Dermis microvascular lymphatic vessel endothelial cell (primary cell): ENCODE measurements at regions not wholly inside any gene's neighbourhood (a gene's known extent, or its start where the extent isn't known, plus 50 kb on each side); places are given as distances from the start of the nearest gene placed in this dataset.
A peak's percentile ranks its signal among the peaks of the same experiment; 100 is the strongest.

ENCODE experiments used
- DNase-seq, 2 donors: peaks; one replicate each; pipeline versions ENCODE4 v3.0.0 to v3.0.0-alpha.2; 2010; ENCODE audit warnings: low read depth in 2 of 2

DNA sequence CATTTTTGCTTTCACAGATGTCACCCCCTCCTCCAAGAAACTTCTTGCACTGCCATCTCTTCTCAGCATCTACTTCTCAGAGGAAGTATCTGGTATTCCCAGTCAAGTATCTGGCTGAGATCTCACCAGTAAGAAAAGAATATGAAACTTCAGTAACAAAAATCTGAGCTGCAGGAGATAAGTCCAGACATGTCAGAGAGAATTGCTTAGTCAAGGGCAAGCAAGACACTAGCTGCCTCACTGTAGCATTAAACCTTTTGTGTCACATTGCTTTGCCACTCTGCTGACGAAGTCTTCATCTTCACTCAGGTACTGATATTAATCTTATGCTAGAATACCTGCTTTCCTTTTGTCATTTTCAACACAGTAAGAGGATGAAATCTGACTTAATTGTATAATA lies 70.6 kb upstream of the ZC3H12C start:
- DNase-seq: no peak

DNA sequence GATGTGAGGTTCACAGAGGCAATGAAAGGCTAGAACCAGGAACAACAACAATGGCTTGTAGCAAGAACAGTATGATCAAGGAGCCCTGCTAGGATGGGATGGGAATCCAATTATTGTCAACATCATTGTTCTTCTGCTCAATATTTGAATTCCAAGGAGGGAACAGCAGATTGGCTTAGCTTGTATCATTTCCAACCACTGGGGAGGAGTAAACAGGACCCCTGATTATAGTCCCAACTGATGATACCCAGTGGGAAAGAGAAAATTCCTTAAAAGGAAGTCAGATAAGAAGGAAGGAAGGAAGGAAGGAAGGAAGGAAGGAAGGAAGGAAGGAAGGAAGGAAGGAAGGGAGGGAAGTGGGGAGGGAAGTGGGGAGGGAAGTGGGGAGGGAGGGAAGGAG lies 69.5 kb upstream of the ZC3H12C start:
- DNase-seq: no peak

DNA sequence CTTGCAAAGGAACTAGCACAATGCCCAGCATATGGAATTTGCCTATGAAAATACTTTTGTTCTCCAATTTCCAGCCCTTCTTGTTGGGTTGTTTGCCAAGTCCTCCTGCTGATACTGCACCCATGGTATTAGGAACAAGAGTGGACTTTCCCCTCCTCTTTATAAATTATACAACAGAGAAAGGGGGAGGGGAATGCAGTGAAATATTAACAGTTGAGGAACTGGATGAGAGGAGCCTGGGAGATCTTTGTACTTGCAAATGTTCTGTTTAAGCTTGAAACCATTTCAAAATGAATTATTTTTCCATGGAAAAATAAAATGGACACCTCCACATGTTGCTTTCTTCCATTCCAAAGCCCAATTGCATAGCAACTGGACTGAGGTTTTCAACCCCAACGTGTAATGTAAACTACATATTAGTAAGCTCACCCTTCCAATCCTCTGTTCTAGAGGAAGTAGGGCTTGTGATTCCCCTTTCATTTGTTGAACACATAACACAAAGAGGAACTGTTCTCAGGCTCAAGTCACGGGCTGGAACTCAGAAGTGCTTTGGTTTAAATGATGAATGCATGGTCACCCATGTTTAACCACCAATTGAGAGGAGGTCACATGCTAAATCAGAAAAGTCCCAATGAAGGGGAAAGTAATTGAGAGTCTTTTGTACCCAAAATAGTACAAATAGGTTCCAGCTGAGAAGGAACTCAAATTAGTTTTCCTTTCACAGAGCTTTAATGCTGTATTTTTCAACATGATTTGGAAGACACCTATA lies 66.2 kb upstream of the ZC3H12C start:
- DNase-seq: no peak

DNA sequence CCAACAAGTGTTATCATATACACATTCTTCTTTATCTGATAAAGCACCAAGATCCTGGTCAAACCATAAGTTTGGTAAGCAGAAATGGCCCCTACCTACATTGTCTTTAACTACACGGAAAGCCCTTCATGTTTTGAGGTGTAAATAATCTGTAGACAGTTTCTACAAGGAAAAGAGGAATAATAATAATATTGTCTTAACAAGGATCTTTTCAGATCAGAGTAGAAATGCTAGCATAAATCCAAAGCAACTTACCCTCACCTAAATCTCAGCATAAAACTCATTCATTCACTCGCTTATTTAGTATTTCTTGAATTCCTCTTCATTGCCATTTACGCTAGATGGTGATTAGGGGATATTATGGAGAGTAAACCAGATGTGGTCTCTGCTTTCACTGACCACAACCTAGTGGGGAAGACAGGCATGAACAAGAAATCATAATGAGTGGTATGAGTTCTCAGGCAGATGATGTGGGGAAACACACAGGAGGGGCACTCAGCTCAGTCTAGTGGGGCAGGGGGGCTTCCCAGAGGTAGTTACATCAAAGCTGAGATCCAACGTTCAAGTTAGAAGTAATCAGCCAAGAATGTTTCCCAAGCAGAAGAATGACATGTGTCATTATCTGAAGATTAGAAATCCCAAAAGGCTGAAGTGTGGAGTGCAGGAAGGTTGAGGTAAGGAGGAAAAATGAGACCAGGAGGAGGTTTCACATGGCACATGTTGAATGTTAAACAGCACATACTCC lies 65.4 kb upstream of the ZC3H12C start:
- DNase-seq: no peak

DNA sequence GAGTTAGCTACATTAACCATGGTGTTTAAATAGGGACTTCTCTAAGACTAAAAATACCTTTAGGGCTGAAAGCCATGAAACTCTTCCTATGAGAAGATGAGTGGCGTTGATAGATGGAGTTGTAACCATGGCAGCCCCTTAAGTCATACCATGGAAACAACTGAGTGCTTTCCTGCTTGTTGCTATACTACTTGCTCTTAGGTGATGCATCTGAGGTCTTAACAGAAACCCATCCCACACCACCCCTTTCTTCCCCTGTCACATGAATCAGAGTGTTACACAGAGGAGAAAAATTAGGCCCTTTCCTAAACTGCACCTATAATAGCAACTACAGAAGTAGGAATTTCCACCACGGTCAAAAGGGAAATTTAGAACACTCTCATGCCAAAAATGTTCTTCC lies 64.3 kb upstream of the ZC3H12C start:
- DNase-seq: peak; percentile 16 to 51

DNA sequence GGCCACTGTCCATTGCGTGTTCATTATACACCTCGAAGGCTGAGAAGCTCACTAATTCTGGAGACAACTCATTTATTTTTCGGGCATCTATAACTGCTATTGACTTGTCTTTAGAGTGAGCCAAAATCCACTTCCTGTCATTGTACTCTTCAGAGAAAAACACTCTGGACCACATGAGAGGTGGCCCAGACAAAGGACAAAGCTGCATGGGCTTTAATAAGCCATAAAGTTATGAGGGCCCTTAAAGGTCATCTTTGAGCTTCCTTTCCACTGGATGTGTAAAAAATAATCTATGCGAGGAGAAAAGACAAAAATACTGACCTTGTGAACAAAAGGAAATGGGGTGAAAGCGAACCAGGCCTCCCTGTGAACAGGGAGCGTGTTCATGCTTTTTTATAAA lies 63.5 kb upstream of the ZC3H12C start:
- peak; percentile 72 to 90 for DNase-seq

DNA sequence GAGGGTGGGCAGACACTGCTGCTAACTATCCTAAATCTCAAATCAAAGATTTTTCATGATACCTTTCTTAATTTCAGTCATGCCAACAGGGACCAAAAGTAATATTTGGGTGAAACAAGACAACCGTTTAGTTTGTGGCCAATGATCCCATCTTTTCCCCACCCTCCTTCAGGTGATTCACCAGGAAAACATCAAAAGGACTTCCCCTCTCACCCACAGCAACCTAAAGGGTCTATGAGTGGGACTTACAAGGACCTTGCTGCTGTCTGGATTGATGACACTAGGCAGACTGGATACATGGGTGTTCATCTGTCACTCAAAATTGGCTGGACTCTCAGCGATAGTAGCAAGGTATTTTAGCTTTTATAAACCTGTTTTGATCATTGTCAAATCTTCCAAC lies 62.0 kb upstream of the ZC3H12C start:
- DNase-seq: no peak

DNA sequence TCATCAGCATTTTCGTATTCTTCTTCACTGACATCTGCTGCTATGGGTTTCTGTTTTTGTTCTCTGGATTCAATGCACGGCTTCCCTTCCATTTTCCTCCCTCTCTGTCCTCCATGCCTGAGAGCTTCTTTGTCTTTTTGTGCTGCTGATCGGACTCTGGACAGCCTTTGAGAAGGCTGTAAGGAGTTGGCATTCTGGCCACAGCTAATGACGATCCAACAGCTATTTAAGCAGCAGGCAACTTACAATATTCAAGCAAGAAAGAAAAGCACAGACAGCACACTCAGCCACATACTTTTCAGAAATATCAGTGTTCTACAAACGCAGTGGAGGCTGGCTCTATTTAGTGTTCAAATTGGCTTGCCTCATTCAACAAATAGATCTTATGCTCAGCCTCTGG lies 60.9 kb upstream of the ZC3H12C start:
- no peak for DNase-seq

DNA sequence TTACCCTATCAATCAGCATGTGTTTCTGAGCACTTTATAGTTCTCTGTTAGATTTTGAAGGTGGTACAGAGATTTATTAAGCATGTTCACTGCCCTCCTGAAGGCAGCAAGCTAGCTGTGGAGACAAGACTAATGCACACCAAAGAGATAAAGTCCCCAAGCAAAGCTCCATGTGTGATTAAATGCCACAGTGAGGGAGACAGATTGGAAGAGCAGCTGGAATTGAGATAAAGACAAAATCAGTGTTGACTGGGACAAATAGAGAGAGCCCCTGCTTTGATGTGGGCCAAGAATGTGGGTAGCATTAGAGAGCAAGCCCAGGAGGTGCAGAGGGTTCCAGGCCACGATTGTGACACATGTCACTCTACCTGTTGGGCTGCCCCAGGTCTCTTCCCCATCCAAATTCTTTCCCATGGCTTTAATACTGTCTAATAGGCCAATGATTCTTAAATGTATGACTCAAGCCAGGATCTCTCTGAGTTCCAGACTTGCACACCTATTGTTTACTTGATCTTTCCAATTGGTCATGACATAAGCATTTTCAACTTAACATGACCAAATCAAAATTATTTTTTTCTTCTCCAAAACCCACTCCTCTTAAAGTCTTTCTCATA lies 60.1 kb upstream of the ZC3H12C start:
- DNase-seq: no peak

DNA sequence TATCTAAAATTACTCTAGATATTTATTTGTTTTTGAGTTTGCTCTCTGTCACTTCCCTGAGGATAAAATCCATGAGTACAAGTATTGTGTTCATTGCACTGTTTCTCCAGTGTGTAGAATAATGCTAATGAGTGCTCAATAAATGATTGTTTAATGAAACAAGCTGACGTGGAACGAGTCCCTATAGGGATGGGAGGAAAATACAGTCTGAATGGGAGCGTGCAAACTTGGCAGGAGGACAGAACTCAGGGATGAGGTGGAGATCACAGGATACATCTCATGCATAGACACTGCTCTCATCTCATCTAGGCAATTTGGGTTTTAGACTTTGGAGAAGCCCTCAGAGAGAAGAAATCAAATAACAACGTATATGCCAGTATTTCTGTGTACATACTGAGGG lies 58.4 kb upstream of the ZC3H12C start:
- no peak for DNase-seq

DNA sequence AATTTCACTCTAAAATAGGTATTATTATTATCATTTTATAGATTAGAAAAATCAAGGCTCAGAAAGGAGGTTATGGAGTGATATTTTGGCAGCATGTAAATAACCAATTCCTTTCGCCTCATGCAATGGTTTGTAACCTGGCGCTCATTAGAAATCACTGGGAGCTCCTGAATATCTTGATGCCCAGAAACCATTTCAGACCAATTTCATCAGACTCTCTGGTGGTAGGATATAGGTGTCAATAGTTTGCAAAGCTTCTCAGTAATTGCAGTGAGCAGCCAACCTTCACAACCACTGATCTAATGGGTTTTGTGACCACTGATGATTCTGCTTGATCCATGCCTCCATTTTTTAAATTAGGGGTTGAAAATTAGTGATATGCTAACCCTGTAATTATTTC lies 57.8 kb upstream of the ZC3H12C start:
- DNase-seq: no peak

DNA sequence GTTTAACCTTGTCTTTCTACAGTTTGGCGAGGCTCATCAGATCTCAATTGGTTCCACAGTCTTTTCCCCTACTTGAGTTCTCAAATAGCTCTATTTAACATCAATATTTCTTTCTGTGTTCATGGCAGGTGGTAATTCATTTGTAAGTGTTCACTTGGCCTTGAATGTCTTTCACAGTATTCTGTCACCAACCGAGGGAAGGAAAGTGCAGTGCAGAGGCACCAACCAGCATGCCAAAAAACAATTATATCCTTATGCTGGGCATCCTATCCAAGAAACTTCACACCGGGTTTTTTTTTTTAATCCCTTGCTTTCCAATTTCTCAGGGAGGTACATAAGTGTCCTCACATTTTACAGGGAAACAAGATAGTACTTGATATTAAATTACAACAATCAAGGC lies 55.0 kb upstream of the ZC3H12C start:
- no peak for DNase-seq
